HEK293 (cell line): ENCODE measurements at regions not wholly inside any gene's neighbourhood (a gene's known extent, or its start where the extent isn't known, plus 50 kb on each side); places are given as distances from the start of the nearest gene placed in this dataset.

Experiments
- ZBTB1 ChIP-seq: fragments of 450-650 bp; formaldehyde crosslinking; IDR thresholded peaks from 2 replicates; pipeline ENCODE4 v1.5.1; 2016; ENCODE audit warnings: missing biosample characterization, missing genetic modification characterization
- TF ChIP-seq, protein P1 (sequence below): fragments of 450-650 bp; formaldehyde crosslinking; IDR thresholded peaks from 2 replicates; pipeline ENCODE4 v1.5.1; 2016; ENCODE audit warnings: missing biosample characterization, missing genetic modification characterization

DNA sequence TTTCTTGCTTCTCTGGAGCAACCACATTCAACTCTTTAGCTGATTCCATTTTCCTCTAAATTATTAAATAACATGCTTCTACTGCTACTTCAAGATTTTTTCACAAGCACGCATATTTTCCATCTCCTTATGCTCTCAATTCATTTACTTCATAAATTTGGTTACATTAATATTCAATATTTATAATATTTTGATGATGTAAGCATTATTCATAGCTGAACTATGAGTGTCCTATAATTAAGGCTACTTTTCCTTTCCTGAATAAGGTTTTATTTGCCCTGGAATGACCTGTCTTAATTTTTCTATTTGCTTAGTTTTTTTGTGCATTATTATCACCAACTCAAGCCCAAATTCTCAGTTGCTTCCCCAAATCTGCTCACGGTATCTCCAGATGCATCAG, 109.4 kb upstream of the ADPGK start:
- TF ChIP-seq, protein P1, sequence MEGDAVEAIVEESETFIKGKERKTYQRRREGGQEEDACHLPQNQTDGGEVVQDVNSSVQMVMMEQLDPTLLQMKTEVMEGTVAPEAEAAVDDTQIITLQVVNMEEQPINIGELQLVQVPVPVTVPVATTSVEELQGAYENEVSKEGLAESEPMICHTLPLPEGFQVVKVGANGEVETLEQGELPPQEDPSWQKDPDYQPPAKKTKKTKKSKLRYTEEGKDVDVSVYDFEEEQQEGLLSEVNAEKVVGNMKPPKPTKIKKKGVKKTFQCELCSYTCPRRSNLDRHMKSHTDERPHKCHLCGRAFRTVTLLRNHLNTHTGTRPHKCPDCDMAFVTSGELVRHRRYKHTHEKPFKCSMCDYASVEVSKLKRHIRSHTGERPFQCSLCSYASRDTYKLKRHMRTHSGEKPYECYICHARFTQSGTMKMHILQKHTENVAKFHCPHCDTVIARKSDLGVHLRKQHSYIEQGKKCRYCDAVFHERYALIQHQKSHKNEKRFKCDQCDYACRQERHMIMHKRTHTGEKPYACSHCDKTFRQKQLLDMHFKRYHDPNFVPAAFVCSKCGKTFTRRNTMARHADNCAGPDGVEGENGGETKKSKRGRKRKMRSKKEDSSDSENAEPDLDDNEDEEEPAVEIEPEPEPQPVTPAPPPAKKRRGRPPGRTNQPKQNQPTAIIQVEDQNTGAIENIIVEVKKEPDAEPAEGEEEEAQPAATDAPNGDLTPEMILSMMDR (tag by site-specific recombination): no peak
- no peak for TF ChIP-seq ZBTB1 (tag by site-specific recombination)
